ENCODE measurements at regions not wholly inside any gene's neighbourhood (a gene's known extent, or its start where the extent isn't known, plus 50 kb on each side); places are given as distances from the start of the nearest gene placed in this dataset.

DNA sequence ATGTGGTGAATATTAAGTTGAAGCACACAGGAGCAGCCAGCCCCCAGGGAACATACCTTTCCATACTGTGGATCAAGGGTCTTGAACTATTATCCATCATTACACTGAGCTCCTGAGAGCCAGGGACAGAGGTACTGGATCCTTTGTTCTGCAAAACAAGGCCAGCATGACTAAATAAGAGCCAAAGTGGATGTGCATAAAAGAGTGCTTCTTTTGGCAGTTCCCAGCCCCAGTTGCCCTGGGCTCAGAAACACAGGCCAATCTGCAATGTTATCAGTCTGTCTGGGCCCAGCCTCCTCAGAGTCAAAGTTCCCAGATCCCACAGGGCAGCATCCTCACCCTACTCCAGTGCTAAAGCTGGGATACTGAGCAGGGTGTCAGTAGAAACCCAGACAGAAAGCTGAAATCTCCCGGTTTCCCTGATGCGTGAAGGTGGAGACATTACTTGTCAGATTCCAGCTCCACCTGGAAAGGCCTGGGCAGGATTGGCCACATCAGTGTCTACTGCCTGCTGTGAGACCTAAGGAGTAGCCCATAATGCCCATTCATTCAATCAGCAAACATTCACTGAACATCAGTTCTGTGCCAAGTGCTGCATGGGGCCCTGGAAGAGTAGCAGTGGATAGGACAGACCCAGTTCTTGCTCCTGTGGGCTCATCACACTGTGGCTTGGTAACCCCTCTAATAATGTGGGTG, 342.7 kb downstream of the CXCL12 start:
- Histone ChIP-seq H3K36me3 (replicated peaks; ENCODE audit: insufficient read depth, low read length) (no peaks in the 10 kb centered on the region), H3K27me3 (replicated peaks; ENCODE audit: insufficient read depth, low read length) (no peaks in the 10 kb centered on the region), H3K27ac (ENCODE audit: low read length) (no peak overlapping the region), H3K9me3 (replicated peaks; ENCODE audit: insufficient read depth, low read length) (no peaks in the 10 kb centered on the region), H3K79me2 (ENCODE audit: low read length) (no peaks in the 10 kb centered on the region), H3K4me2 (ENCODE audit: low read depth, low read length) (no peak overlapping the region), H2AFZ (ENCODE audit: low read length) (no peak overlapping the region), H4K20me1 (ENCODE audit: insufficient read depth, low read length) (no peaks in the 10 kb centered on the region), H3K4me1 (ENCODE audit: low read length) (no peaks in the 10 kb centered on the region), H3K9me2 (replicated peaks; ENCODE audit: insufficient read depth, low read length) (no peaks in the 10 kb centered on the region), H3K4me3 (ENCODE audit: low read length) (no peak overlapping the region), H3F3A (ENCODE audit: insufficient read depth, low read length) (no peaks in the 10 kb centered on the region), H3K9ac (ENCODE audit: low read length) (no peak overlapping the region)
- DNase-seq, result no peak
- TF ChIP-seq, protein P1, sequence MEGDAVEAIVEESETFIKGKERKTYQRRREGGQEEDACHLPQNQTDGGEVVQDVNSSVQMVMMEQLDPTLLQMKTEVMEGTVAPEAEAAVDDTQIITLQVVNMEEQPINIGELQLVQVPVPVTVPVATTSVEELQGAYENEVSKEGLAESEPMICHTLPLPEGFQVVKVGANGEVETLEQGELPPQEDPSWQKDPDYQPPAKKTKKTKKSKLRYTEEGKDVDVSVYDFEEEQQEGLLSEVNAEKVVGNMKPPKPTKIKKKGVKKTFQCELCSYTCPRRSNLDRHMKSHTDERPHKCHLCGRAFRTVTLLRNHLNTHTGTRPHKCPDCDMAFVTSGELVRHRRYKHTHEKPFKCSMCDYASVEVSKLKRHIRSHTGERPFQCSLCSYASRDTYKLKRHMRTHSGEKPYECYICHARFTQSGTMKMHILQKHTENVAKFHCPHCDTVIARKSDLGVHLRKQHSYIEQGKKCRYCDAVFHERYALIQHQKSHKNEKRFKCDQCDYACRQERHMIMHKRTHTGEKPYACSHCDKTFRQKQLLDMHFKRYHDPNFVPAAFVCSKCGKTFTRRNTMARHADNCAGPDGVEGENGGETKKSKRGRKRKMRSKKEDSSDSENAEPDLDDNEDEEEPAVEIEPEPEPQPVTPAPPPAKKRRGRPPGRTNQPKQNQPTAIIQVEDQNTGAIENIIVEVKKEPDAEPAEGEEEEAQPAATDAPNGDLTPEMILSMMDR (IDR thresholded peaks at IDR 0.05; ENCODE audit: low read length), result no peak
- TF ChIP-seq EZH2phosphoT487 (IDR thresholded peaks at IDR 0.05; ENCODE audit: low read length) (no peak), EZH2 (optimal IDR thresholded peaks at IDR 0.05; ENCODE audit: low read depth, low read length) (no peak)

DNA sequence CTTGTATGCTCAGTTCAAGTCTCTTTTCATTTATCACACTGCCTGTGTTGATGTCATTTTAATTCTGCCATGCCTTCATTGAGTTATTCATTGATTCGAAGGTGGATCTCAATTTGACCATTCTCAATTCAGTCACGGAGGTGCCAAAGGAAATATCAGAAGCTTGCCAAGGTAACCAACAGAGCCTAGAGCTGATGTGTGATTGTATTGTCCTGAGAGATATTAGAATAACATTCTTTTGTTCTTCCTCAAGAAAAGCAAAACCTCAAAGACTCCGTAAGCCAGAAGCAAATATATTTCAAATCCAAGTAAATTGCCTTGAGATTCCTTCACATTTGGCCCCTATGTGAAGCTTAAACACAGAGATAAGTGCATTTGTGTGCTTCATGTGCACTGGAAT, 345.3 kb downstream of the CXCL12 start:
- Histone ChIP-seq H3K4me2 (ENCODE audit: low read depth, low read length) (no peak overlapping the region), H3K9me3 (replicated peaks; ENCODE audit: insufficient read depth, low read length) (no peaks in the 10 kb centered on the region)
- TF ChIP-seq, protein P1 (IDR thresholded peaks at IDR 0.05; ENCODE audit: low read length), result no peak
- TF ChIP-seq EZH2 (optimal IDR thresholded peaks at IDR 0.05; ENCODE audit: low read depth, low read length) (no peak), EZH2phosphoT487 (IDR thresholded peaks at IDR 0.05; ENCODE audit: low read length) (no peak)

GRCh38 chr10:44036425-44036824, 348.5 kb downstream of the CXCL12 start:
- H3K27me3 ChIP-seq (replicated peaks; ENCODE audit: insufficient read depth, low read length), result no peaks in the 10 kb centered on the region
- H3K4me1 ChIP-seq (ENCODE audit: low read length), result no peaks in the 10 kb centered on the region
- H4K20me1 ChIP-seq (ENCODE audit: insufficient read depth, low read length), result no peaks in the 10 kb centered on the region
- H3K27ac ChIP-seq (ENCODE audit: low read length), result no peak overlapping the region
- no peak for DNase-seq
- H3K79me2 ChIP-seq (ENCODE audit: low read length), result no peaks in the 10 kb centered on the region
- H3K4me2 ChIP-seq (ENCODE audit: low read depth, low read length), result no peak overlapping the region
- no peak overlapping the region for H3K4me3 ChIP-seq (ENCODE audit: low read length)
- no peaks in the 10 kb centered on the region for H3K36me3 ChIP-seq (replicated peaks; ENCODE audit: insufficient read depth, low read length)
- no peak overlapping the region for H2AFZ ChIP-seq (ENCODE audit: low read length)
- TF ChIP-seq, protein P1 (IDR thresholded peaks at IDR 0.05; ENCODE audit: low read length), result no peak
- TF ChIP-seq EZH2 (optimal IDR thresholded peaks at IDR 0.05; ENCODE audit: low read depth, low read length) (no peak), EZH2phosphoT487 (IDR thresholded peaks at IDR 0.05; ENCODE audit: low read length) (no peak)
- no peaks in the 10 kb centered on the region for H3F3A ChIP-seq (ENCODE audit: insufficient read depth, low read length)
- H3K9ac ChIP-seq (ENCODE audit: low read length), result no peak overlapping the region
- no peaks in the 10 kb centered on the region for H3K9me2 ChIP-seq (replicated peaks; ENCODE audit: insufficient read depth, low read length)
- no peaks in the 10 kb centered on the region for H3K9me3 ChIP-seq (replicated peaks; ENCODE audit: insufficient read depth, low read length)

More for the DNA sequence above, 345.3 kb downstream of the CXCL12 start:
- Histone ChIP-seq H2AFZ (ENCODE audit: low read length) (no peak overlapping the region), H3K36me3 (replicated peaks; ENCODE audit: insufficient read depth, low read length) (no peaks in the 10 kb centered on the region), H3K4me1 (ENCODE audit: low read length) (no peaks in the 10 kb centered on the region), H3K4me3 (ENCODE audit: low read length) (no peak overlapping the region), H3K9me2 (replicated peaks; ENCODE audit: insufficient read depth, low read length) (no peaks in the 10 kb centered on the region), H4K20me1 (ENCODE audit: insufficient read depth, low read length) (no peaks in the 10 kb centered on the region), H3K79me2 (ENCODE audit: low read length) (no peaks in the 10 kb centered on the region), H3K27ac (ENCODE audit: low read length) (no peak overlapping the region), H3F3A (ENCODE audit: insufficient read depth, low read length) (no peaks in the 10 kb centered on the region), H3K9ac (ENCODE audit: low read length) (no peak overlapping the region), H3K27me3 (replicated peaks; ENCODE audit: insufficient read depth, low read length) (no peaks in the 10 kb centered on the region)
- DNase-seq, result no peak
